KMS-11 (cell line): ENCODE measurements at regions not wholly inside any gene's neighbourhood (a gene's known extent, or its start where the extent isn't known, plus 50 kb on each side); places are given as distances from the start of the nearest gene placed in this dataset.

Source experiments
- H2AFZ ChIP-seq: fragments of 200-600 bp; sonication (generic); 2 replicates; pipeline ENCODE4 v1.6.1; 2016; ENCODE audit warnings: antibody characterized with exemption, mixed run types, low read depth
- H3K27ac ChIP-seq: fragments of 200-600 bp; sonication (generic); 2 replicates; pipeline ENCODE4 v1.6.1; 2016; ENCODE audit warnings: mild to moderate bottlenecking, mixed run types
- H3K27me3 ChIP-seq: fragments of 200-600 bp; sonication (generic); 2 replicates; pipeline ENCODE4 v1.6.1; 2017; ENCODE audit warnings: mild to moderate bottlenecking, low read depth, mixed run types, moderate library complexity; ENCODE audit not compliant: insufficient read depth
- H3K36me3 ChIP-seq: fragments of 200-600 bp; sonication (generic); 2 replicates; pipeline ENCODE4 v1.6.1; 2017; ENCODE audit warnings: mild to moderate bottlenecking, mixed run types; ENCODE audit not compliant: insufficient read depth
- H3K4me1 ChIP-seq: fragments of 200-600 bp; sonication (generic); 2 replicates; pipeline ENCODE4 v1.6.1; 2016; ENCODE audit warnings: mild to moderate bottlenecking, low read depth, mixed run types; ENCODE audit not compliant: poor library complexity, severe bottlenecking
- H3K4me2 ChIP-seq: fragments of 200-600 bp; sonication (generic); 2 replicates; pipeline ENCODE4 v1.7.0; 2016; ENCODE audit warnings: mild to moderate bottlenecking, mixed run types
- H3K4me3 ChIP-seq: fragments of 200-600 bp; sonication (generic); IDR thresholded peaks from 2 replicates; pipeline ENCODE4 v1.6.1; 2017; ENCODE audit warnings: low read depth, low read length, mixed read lengths; ENCODE audit not compliant: insufficient read depth
- H3K79me2 ChIP-seq: fragments of 200-600 bp; sonication (generic); 2 replicates; pipeline ENCODE4 v1.6.1; 2016; ENCODE audit warnings: low read depth, mixed run types; ENCODE audit not compliant: insufficient read depth
- H3K9ac ChIP-seq: fragments of 200-600 bp; sonication (generic); 2 replicates; pipeline ENCODE4 v1.6.1; 2016; ENCODE audit warnings: mild to moderate bottlenecking, mixed run types
- H4K20me1 ChIP-seq: fragments of 200-600 bp; sonication (generic); 2 replicates; pipeline ENCODE4 v1.6.1; 2016; ENCODE audit warnings: mild to moderate bottlenecking, mixed run types; ENCODE audit not compliant: insufficient read depth
- TF ChIP-seq, protein P1 (sequence below): fragments of 200-600 bp; sonication (generic); conservative IDR thresholded peaks from 2 replicates; pipeline ENCODE4 v1.6.1; 2017; ENCODE audit warnings: low read depth, mild to moderate bottlenecking, antibody characterized with exemption, low read length, moderate library complexity, mixed read lengths

DNA sequence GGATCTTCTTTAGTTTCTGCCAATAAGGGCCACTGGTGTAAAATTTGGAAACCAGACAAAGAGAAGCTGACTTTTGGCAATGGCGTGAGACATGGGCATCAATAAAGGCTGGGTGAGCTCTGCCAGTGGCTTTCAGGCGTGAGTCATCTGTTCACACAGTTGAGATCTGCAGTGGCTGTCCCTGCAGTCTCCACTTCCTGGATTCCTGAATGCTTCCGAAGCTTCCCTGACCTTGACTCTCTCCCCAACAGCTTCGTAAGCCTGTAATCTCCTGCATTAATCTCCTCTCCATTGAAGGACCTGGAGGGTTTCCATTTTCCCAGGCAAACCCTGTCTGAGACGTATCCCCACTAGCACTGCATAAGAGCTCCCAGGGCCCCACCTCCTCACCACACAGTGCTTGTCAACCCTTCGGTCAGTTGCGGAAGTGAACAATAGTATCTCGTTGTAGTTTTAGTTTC is 574.7 kb downstream of the TBC1D22A start:
- H2AFZ ChIP-seq: no peak overlapping the region
- no peak overlapping the region for H3K27ac ChIP-seq
- H4K20me1 ChIP-seq: no peaks in the 10 kb centered on the region
- H3K4me3 ChIP-seq: no peak overlapping the region
- no peaks in the 10 kb centered on the region for H3K36me3 ChIP-seq
- no peaks in the 10 kb centered on the region for H3K4me1 ChIP-seq
- TF ChIP-seq, protein P1, sequence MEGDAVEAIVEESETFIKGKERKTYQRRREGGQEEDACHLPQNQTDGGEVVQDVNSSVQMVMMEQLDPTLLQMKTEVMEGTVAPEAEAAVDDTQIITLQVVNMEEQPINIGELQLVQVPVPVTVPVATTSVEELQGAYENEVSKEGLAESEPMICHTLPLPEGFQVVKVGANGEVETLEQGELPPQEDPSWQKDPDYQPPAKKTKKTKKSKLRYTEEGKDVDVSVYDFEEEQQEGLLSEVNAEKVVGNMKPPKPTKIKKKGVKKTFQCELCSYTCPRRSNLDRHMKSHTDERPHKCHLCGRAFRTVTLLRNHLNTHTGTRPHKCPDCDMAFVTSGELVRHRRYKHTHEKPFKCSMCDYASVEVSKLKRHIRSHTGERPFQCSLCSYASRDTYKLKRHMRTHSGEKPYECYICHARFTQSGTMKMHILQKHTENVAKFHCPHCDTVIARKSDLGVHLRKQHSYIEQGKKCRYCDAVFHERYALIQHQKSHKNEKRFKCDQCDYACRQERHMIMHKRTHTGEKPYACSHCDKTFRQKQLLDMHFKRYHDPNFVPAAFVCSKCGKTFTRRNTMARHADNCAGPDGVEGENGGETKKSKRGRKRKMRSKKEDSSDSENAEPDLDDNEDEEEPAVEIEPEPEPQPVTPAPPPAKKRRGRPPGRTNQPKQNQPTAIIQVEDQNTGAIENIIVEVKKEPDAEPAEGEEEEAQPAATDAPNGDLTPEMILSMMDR: no peak
- no peaks in the 10 kb centered on the region for H3K79me2 ChIP-seq
- H3K9ac ChIP-seq: no peak overlapping the region
- H3K4me2 ChIP-seq: no peak overlapping the region
- no peaks in the 10 kb centered on the region for H3K27me3 ChIP-seq

DNA sequence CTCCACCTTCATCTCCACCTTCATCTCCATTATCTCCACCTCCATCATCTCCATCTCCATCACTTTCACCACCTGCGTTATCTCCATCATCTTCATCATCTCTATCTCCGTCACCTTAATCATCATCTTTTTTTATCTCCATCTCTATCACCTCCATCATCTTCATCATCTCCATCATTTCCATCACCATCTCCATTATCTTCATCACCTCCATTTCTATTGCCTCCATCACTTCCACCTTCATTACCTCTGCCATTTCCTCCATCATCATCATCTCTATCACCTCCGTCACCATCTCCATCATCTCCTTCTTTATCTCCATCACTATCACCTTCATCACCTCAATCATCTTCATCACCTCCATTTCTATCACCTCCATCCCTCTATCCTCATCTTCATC is 573.5 kb downstream of the TBC1D22A start:
- no peak overlapping the region for H3K9ac ChIP-seq
- H3K79me2 ChIP-seq: no peaks in the 10 kb centered on the region
- H3K4me3 ChIP-seq: no peak overlapping the region
- H3K4me2 ChIP-seq: no peak overlapping the region
- H3K36me3 ChIP-seq: no peaks in the 10 kb centered on the region
- H3K27ac ChIP-seq: no peak overlapping the region
- H3K4me1 ChIP-seq: no peaks in the 10 kb centered on the region
- no peaks in the 10 kb centered on the region for H4K20me1 ChIP-seq
- H2AFZ ChIP-seq: no peak overlapping the region
- H3K27me3 ChIP-seq: no peaks in the 10 kb centered on the region
- TF ChIP-seq, protein P1: no peak

DNA sequence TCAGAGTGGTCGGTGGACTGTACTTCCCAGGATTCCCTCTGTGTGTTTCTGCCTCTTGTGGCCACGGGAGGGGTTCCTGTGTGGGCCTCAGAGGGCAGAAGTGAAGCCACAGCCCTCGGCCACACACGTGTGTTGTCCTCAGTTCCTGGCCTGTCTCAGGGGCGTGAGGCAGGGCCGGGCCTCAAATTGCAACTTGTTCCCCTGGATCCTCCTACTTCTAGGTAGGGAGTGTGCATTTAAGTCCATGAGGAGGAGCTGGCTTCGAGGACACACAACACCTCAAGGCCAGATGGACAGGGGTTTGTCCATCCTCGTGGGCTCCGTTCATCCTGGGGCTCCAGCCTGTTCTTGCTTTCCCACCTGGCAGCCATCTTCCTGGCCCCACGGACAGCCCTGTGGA is 573.0 kb downstream of the TBC1D22A start:
- Histone ChIP-seq H3K4me2 (no peak overlapping the region), H3K4me3 (no peak overlapping the region), H3K27me3 (no peaks in the 10 kb centered on the region), H3K9ac (no peak overlapping the region), H2AFZ (no peak overlapping the region), H3K36me3 (no peaks in the 10 kb centered on the region), H3K4me1 (no peaks in the 10 kb centered on the region), H3K27ac (no peak overlapping the region), H4K20me1 (no peaks in the 10 kb centered on the region), H3K79me2 (no peaks in the 10 kb centered on the region)
- TF ChIP-seq, protein P1: no peak

DNA sequence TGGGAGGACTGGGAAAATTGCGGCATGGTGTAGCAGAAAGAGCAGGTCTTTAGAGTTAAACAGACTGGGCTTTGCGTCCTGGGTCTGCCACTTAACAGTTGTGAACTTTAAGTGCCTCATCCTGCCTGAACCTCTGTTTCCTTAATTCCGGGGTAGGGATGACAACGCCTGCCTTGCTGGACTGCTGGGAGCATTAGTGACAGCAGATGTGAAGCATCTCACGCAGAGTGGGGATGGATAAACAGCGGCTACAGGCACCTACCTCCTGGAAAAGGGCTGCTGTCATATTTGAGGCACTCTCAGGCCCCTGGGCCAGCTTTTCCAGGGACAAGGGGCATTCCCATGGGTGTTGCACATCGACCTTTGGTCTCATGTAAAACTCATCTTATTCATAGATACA is 572.2 kb downstream of the TBC1D22A start:
- no peaks in the 10 kb centered on the region for H4K20me1 ChIP-seq
- H3K27ac ChIP-seq: no peak overlapping the region
- TF ChIP-seq, protein P1: no peak

DNA sequence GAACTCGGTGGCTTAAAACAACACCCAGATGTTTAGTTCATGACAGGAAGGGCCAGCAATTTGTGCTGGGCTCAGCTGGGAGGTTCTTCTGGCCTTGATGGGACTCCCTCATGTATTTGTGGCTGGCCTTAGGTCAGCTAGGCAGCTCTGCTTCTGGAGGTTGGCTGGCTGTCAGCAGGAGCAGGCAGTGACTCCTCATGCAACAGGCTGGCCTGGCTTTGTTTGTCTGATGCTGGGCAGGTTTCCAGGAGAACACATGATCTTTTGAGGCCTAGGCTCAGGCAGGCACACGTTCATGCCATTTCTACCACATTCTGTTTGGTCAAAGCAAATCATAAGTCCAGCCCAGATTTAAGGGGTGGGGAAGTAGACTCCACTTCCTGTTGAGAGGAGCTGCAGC is 571.2 kb downstream of the TBC1D22A start:
- no peaks in the 10 kb centered on the region for H3K36me3 ChIP-seq
- no peak overlapping the region for H2AFZ ChIP-seq
- H3K79me2 ChIP-seq: no peaks in the 10 kb centered on the region
- H3K27ac ChIP-seq: no peak overlapping the region
- H3K27me3 ChIP-seq: no peaks in the 10 kb centered on the region; the same call in 1 of the 2 replicates
- H3K4me1 ChIP-seq: no peaks in the 10 kb centered on the region
- H3K4me3 ChIP-seq: no peak overlapping the region
- H4K20me1 ChIP-seq: no peaks in the 10 kb centered on the region
- no peak overlapping the region for H3K4me2 ChIP-seq
- TF ChIP-seq, protein P1: no peak
- H3K9ac ChIP-seq: no peak overlapping the region

More for the DNA sequence above, 572.2 kb downstream of the TBC1D22A start:
- Histone ChIP-seq H3K9ac (no peak overlapping the region), H3K4me1 (no peaks in the 10 kb centered on the region), H3K4me3 (no peak overlapping the region), H3K36me3 (no peaks in the 10 kb centered on the region), H3K27me3 (no peaks in the 10 kb centered on the region), H2AFZ (no peak overlapping the region), H3K79me2 (no peaks in the 10 kb centered on the region), H3K4me2 (no peak overlapping the region)
